DOHH2 (cell line): ENCODE measurements at regions not wholly inside any gene's neighbourhood (a gene's known extent, or its start where the extent isn't known, plus 50 kb on each side); places are given as distances from the start of the nearest gene placed in this dataset.

Experiments used
- H3F3A ChIP-seq: fragments of 200-600 bp; sonication (generic), shearing (Covaris generic); 2 replicates; pipeline ENCODE4 v1.6.0; 2016; ENCODE audit warnings: antibody characterized with exemption, mild to moderate bottlenecking; ENCODE audit not compliant: control insufficient read depth, insufficient read depth
- H3K27ac ChIP-seq: fragments of 200-600 bp; sonication (generic); 2 replicates; pipeline ENCODE4 v1.5.1; 2014; ENCODE audit warnings: low read depth, mild to moderate bottlenecking, low read length, moderate library complexity
- H3K27me3 ChIP-seq: fragments of 200-600 bp; sonication (generic); 2 replicates; pipeline ENCODE4 v1.6.1; 2014; ENCODE audit warnings: mild to moderate bottlenecking, low read length, mixed read lengths; ENCODE audit not compliant: control insufficient read depth
- H3K36me3 ChIP-seq: fragments of 200-600 bp; sonication (generic); 2 replicates; pipeline ENCODE4 v1.6.1; 2014; ENCODE audit warnings: mild to moderate bottlenecking, low read length, moderate library complexity, mixed read lengths; ENCODE audit not compliant: control insufficient read depth
- H3K4me1 ChIP-seq: fragments of 200-600 bp; sonication (generic); 2 replicates; pipeline ENCODE4 v1.6.1; 2014; ENCODE audit warnings: mild to moderate bottlenecking, low read length, mixed read lengths; ENCODE audit not compliant: control insufficient read depth
- H3K4me2 ChIP-seq: fragments of 200-600 bp; sonication (generic); 2 replicates; pipeline ENCODE4 v1.6.0; 2014; ENCODE audit warnings: mild to moderate bottlenecking, low read length, moderate library complexity
- H3K4me3 ChIP-seq: fragments of 200-600 bp; sonication (generic); 2 replicates; pipeline ENCODE4 v1.5.1; 2014; ENCODE audit warnings: mild to moderate bottlenecking, low read length, mixed read lengths
- H3K79me2 ChIP-seq: fragments of 200-600 bp; sonication (generic); 2 replicates; pipeline ENCODE4 v1.6.1; 2014; ENCODE audit warnings: mild to moderate bottlenecking, low read length, mixed read lengths; ENCODE audit not compliant: control insufficient read depth
- H3K9me2 ChIP-seq: fragments of 200-600 bp; sonication (generic); replicated peaks from 2 replicates; pipeline ENCODE4 v1.6.1; 2014; ENCODE audit warnings: mild to moderate bottlenecking, low read length, mixed read lengths; ENCODE audit not compliant: control insufficient read depth
- H3K9me3 ChIP-seq: fragments of 200-600 bp; sonication (generic); 2 replicates; pipeline ENCODE4 v1.6.1; 2014; ENCODE audit warnings: antibody characterized with exemption, low read length, mixed read lengths; ENCODE audit not compliant: control insufficient read depth, insufficient read depth
- H4K20me1 ChIP-seq: fragments of 200-600 bp; sonication (generic); 2 replicates; pipeline ENCODE4 v1.6.0; 2014; ENCODE audit warnings: low read depth, mild to moderate bottlenecking, antibody characterized with exemption, low read length, moderate library complexity; ENCODE audit not compliant: control insufficient read depth, insufficient read depth
- CTCF ChIP-seq: fragments of 200-600 bp; sonication (generic); IDR thresholded peaks from one replicate; pipeline ENCODE4 v1.5.1; 2014; ENCODE audit warnings: antibody characterized with exemption, mild to moderate bottlenecking, low read depth, low read length; ENCODE audit not compliant: poor library complexity, severe bottlenecking
- EZH2phosphoT487 ChIP-seq: fragments of 200-600 bp; sonication (generic); IDR thresholded peaks from 2 replicates; pipeline ENCODE4 v1.6.1; 2017; ENCODE audit warnings: borderline replicate concordance, mild to moderate bottlenecking, antibody characterized with exemption, low read length, moderate library complexity, mixed read lengths

GRCh38 chr1:67627906-67628305, 57.1 kb upstream of the GADD45A start:
- no peak overlapping the region for H3K27ac ChIP-seq

DNA sequence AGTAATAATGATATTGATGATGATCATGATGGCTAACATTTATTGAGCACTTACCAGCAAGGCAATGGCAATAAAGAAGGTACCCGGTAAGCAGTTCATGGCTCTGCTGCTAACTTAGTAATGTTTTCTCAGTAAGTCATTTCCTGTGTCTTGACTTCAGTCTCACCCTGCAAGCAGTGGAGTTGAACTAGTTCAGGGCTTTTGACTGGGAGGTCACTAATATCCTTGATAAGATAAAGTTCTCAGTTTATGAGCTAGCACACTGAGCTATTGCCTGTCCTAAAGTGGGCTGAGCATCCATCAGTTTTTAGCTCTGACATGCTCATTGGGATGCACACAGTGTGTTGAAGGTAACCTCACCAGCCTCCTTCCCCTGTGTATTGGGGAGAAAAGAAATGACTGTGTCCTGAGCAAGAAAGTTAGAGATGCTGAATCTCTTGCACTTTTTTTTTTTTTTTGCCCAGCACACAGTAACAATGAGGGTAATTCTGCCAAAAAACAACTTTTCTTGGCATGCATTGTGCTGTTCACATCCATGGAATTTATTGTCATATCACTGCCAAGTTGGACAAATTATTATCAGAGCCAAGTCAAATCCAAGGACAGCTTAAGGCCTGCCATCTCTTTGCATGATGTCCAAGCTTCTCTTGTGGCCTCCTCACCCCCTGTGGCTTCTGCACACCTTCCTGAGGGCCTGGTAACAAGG, 55.5 kb upstream of the GADD45A start:
- no peak overlapping the region for H3K27ac ChIP-seq
- TF ChIP-seq EZH2phosphoT487, result no peak
- no peak for TF ChIP-seq CTCF
- H3K9me3 ChIP-seq, result no peaks in the 10 kb centered on the region
- H3K79me2 ChIP-seq, result no peaks in the 10 kb centered on the region
- no peak overlapping the region for H3K4me3 ChIP-seq
- H3F3A ChIP-seq, result no peaks in the 10 kb centered on the region
- H3K9me2 ChIP-seq, result no peaks in the 10 kb centered on the region
- peaks cover 5% of the 10 kb centered on the region for H3K27me3 ChIP-seq
- H4K20me1 ChIP-seq, result no peaks in the 10 kb centered on the region
- H3K4me1 ChIP-seq, result no peaks in the 10 kb centered on the region
- H3K4me2 ChIP-seq, result no peak overlapping the region
- no peaks in the 10 kb centered on the region for H3K36me3 ChIP-seq

More at GRCh38 chr1:67627906-67628305, 57.1 kb upstream of the GADD45A start:
- peaks cover 6% of the 10 kb centered on the region for H3K27me3 ChIP-seq
- no peak overlapping the region for H3K4me3 ChIP-seq
- H3K4me1 ChIP-seq, result no peaks in the 10 kb centered on the region
- H3K9me2 ChIP-seq, result no peaks in the 10 kb centered on the region
- no peak overlapping the region for H3K4me2 ChIP-seq
- H3K36me3 ChIP-seq, result no peaks in the 10 kb centered on the region
- TF ChIP-seq CTCF (no peak), EZH2phosphoT487 (no peak)
- H3K79me2 ChIP-seq, result no peaks in the 10 kb centered on the region
- no peaks in the 10 kb centered on the region for H3F3A ChIP-seq
- no peaks in the 10 kb centered on the region for H3K9me3 ChIP-seq
- H4K20me1 ChIP-seq, result no peaks in the 10 kb centered on the region

DNA sequence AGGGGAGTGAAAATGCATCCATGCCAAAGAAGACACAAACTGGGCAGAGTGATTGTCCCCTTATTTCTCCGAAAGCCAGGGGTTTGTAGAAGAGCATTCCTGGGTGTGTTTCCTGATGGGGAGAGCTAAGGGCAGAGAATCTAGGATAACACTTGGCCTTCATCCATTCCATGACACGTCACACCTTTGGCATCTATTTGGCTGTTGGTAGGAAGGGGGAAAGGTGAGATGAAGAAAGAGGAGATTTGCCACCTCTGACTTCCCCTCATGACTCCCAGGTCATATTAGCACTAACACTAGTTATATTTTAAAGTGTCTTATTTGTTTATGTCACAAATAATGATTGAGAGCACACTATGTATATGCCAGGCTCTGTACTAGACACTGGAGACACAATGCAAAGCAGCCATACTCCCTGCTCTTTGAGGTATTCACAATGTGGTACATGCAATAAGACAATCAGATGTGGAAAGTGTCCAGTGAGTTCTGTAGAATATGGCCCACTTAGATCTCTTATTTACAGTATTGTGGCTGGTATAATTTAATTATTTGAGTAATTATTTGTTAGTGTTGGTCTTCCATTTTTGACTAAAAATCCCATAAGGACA, 54.5 kb upstream of the GADD45A start:
- Histone ChIP-seq H3K9me3 (no peaks in the 10 kb centered on the region), H3K9me2 (no peaks in the 10 kb centered on the region), H3K4me3 (no peak overlapping the region), H3F3A (no peaks in the 10 kb centered on the region), H3K36me3 (no peaks in the 10 kb centered on the region), H3K4me2 (no peak overlapping the region), H3K79me2 (no peaks in the 10 kb centered on the region), H3K4me1 (no peaks in the 10 kb centered on the region), H3K27ac (no peak overlapping the region), H3K27me3 (peaks cover 2% of the 10 kb centered on the region; the same call in 1 of the 2 replicates), H4K20me1 (no peaks in the 10 kb centered on the region)
- no peak for TF ChIP-seq CTCF
- TF ChIP-seq EZH2phosphoT487, result no peak
